SU-DHL-6 (cell line): ENCODE measurements at regions not wholly inside any gene's neighbourhood (a gene's known extent, or its start where the extent isn't known, plus 50 kb on each side); places are given as distances from the start of the nearest gene placed in this dataset.

Source experiments
- H2AFZ ChIP-seq: fragments of 200-600 bp; sonication (generic); 2 replicates; pipeline ENCODE4 v1.6.1; 2014; ENCODE audit warnings: low read depth, mild to moderate bottlenecking, moderate library complexity, mixed read lengths, antibody characterized with exemption, low read length; ENCODE audit not compliant: severe bottlenecking
- H3F3A ChIP-seq: fragments of 200-600 bp; shearing (Covaris generic); 2 replicates; pipeline ENCODE4 v1.6.0; 2016; ENCODE audit warnings: antibody characterized with exemption, mild to moderate bottlenecking; ENCODE audit not compliant: insufficient read depth
- H3K27ac ChIP-seq: fragments of 200-600 bp; sonication (generic); 2 replicates; pipeline ENCODE4 v1.5.1; 2016; ENCODE audit warnings: low read depth, mild to moderate bottlenecking, low read length, moderate library complexity, mixed read lengths
- H3K27me3 ChIP-seq: fragments of 200-600 bp; sonication (generic), shearing (Covaris generic); 2 replicates; pipeline ENCODE4 v1.6.0; 2014; ENCODE audit warnings: mild to moderate bottlenecking, low read length
- H3K36me3 ChIP-seq: fragments of 200-600 bp; sonication (generic); 2 replicates; pipeline ENCODE4 v1.6.1; 2014; ENCODE audit warnings: mild to moderate bottlenecking, low read length, mixed read lengths
- H3K4me2 ChIP-seq: fragments of 300-600, 200-600 bp; shearing (Covaris generic), sonication (generic); 2 replicates; pipeline ENCODE4 v1.6.0; 2014; ENCODE audit warnings: low read length, low read depth, mild to moderate bottlenecking; ENCODE audit not compliant: poor library complexity, severe bottlenecking
- H3K4me3 ChIP-seq: fragments of 200-600 bp; sonication (generic); 2 replicates; pipeline ENCODE4 v1.5.1; 2014; ENCODE audit warnings: antibody characterized with exemption, low read length, mild to moderate bottlenecking, mixed read lengths; ENCODE audit not compliant: insufficient read depth, poor library complexity, severe bottlenecking
- H3K79me2 ChIP-seq: fragments of 200-600 bp; sonication (generic); 2 replicates; pipeline ENCODE4 v1.6.1; 2014; ENCODE audit warnings: mild to moderate bottlenecking, low read length, moderate library complexity; ENCODE audit not compliant: insufficient read depth
- H3K9ac ChIP-seq: fragments of 200-600 bp; sonication (generic); 2 replicates; pipeline ENCODE4 v1.7.0; 2014; ENCODE audit warnings: mild to moderate bottlenecking, low read length
- H3K9me2 ChIP-seq: fragments of 200-600 bp; sonication (generic); replicated peaks from 2 replicates; pipeline ENCODE4 v1.6.1; 2014; ENCODE audit warnings: low read length; ENCODE audit not compliant: insufficient read depth
- H3K9me3 ChIP-seq: fragments of 200-600 bp; sonication (generic); 2 replicates; pipeline ENCODE4 v1.6.1; 2014; ENCODE audit warnings: low read length, mixed read lengths; ENCODE audit not compliant: insufficient read depth
- H4K20me1 ChIP-seq: fragments of 200-600 bp; sonication (generic); 2 replicates; pipeline ENCODE4 v1.6.1; 2014; ENCODE audit warnings: low read depth, mild to moderate bottlenecking, antibody characterized with exemption, low read length, moderate library complexity, mixed read lengths
- CTCF ChIP-seq: fragments of 200-600 bp; sonication (generic); IDR thresholded peaks from one replicate; pipeline ENCODE4 v1.5.1; 2017; ENCODE audit warnings: antibody characterized with exemption, mild to moderate bottlenecking, low read length, moderate library complexity; ENCODE audit not compliant: insufficient read depth, poor library complexity, severe bottlenecking
- EZH2phosphoT487 ChIP-seq: fragments of 200-600 bp; sonication (generic), shearing (Covaris generic); conservative IDR thresholded peaks from 2 replicates; pipeline ENCODE4 v1.6.1; 2018; ENCODE audit warnings: mild to moderate bottlenecking, antibody characterized with exemption, low read length, moderate library complexity, mixed read lengths

GRCh38 chr3:18965781-18966180 is 182.5 kb upstream of the KCNH8 start:
- Histone ChIP-seq H3F3A (no peaks in the 10 kb centered on the region), H3K27me3 (no peaks in the 10 kb centered on the region), H3K9me2 (no peaks in the 10 kb centered on the region), H3K36me3 (no peaks in the 10 kb centered on the region), H3K79me2 (no peaks in the 10 kb centered on the region), H3K9me3 (no peaks in the 10 kb centered on the region), H3K4me3 (no peak overlapping the region), H3K9ac (no peak overlapping the region), H3K4me2 (no peak overlapping the region), H2AFZ (no peak overlapping the region), H3K27ac (no peak overlapping the region), H4K20me1 (no peaks in the 10 kb centered on the region)
- TF ChIP-seq CTCF (no peak), EZH2phosphoT487 (no peak)

- Histone ChIP-seq H3K79me2 (no peaks in the 10 kb centered on the region), H3K27me3 (no peaks in the 10 kb centered on the region), H4K20me1 (no peaks in the 10 kb centered on the region), H3K36me3 (no peaks in the 10 kb centered on the region), H2AFZ (no peak overlapping the region), H3K9ac (no peak overlapping the region), H3K4me3 (no peak overlapping the region), H3K9me3 (no peaks in the 10 kb centered on the region), H3K27ac (no peak overlapping the region), H3K4me2 (no peak overlapping the region), H3F3A (no peaks in the 10 kb centered on the region), H3K9me2 (no peaks in the 10 kb centered on the region)
- TF ChIP-seq EZH2phosphoT487 (no peak), CTCF (no peak)
Measured at GRCh38 chr3:18964640-18965039, 183.7 kb upstream of the KCNH8 start.

- Histone ChIP-seq H3K36me3 (no peaks in the 10 kb centered on the region), H3F3A (no peaks in the 10 kb centered on the region), H3K27ac (no peak overlapping the region), H3K9me2 (no peaks in the 10 kb centered on the region), H3K79me2 (no peaks in the 10 kb centered on the region), H2AFZ (no peak overlapping the region), H3K4me3 (no peak overlapping the region), H3K9ac (no peak overlapping the region), H3K27me3 (no peaks in the 10 kb centered on the region), H3K4me2 (no peak overlapping the region), H4K20me1 (no peaks in the 10 kb centered on the region), H3K9me3 (no peaks in the 10 kb centered on the region)
- TF ChIP-seq CTCF (no peak), EZH2phosphoT487 (no peak)
Measured at GRCh38 chr3:18951333-18951732, 197.0 kb upstream of the KCNH8 start.

- Histone ChIP-seq H3K27ac (no peak overlapping the region), H3K9ac (no peak overlapping the region), H2AFZ (no peak overlapping the region), H4K20me1 (no peaks in the 10 kb centered on the region), H3K9me3 (no peaks in the 10 kb centered on the region), H3K4me3 (no peak overlapping the region), H3K4me2 (no peak overlapping the region), H3K79me2 (no peaks in the 10 kb centered on the region), H3K9me2 (no peaks in the 10 kb centered on the region), H3F3A (no peaks in the 10 kb centered on the region), H3K27me3 (no peaks in the 10 kb centered on the region), H3K36me3 (no peaks in the 10 kb centered on the region)
- no peak for TF ChIP-seq CTCF
- no peak for TF ChIP-seq EZH2phosphoT487
Measured at GRCh38 chr3:18946524-18946923, 201.8 kb upstream of the KCNH8 start.
